Liver (tissue), 3 donors: ENCODE measurements at regions not wholly inside any gene's neighbourhood (a gene's known extent, or its start where the extent isn't known, plus 50 kb on each side); places are given as distances from the start of the nearest gene placed in this dataset.

Experiments
- ATF3 ChIP-seq: IDR thresholded peaks from 2 replicates; pipeline ENCODE4 v1.6.1; 2016; ENCODE audit warnings: antibody characterized with exemption
- CTCF ChIP-seq: fragments of 150-350 bp; IDR thresholded peaks from 2 replicates; pipeline ENCODE4 v1.5.1; 2017; ENCODE audit warnings: improper control_type of control experiment, low read depth, low read length; ENCODE audit not compliant: missing input control
- FOXA1 ChIP-seq: IDR thresholded peaks from 2 replicates; pipeline ENCODE4 v1.6.1; 2016; ENCODE audit warnings: antibody characterized with exemption
- GABPA ChIP-seq, 2 donors: IDR thresholded peaks in 1 of 2; conservative IDR thresholded peaks in 1 of 2; 2 replicates each; pipeline ENCODE4 v1.6.1; 2016; ENCODE audit warnings: antibody characterized with exemption in 2 of 2, mild to moderate bottlenecking in 1 of 2, moderate library complexity in 1 of 2
- HNF4G ChIP-seq: IDR thresholded peaks from 2 replicates; pipeline ENCODE4 v1.6.1; 2016; ENCODE audit warnings: antibody characterized with exemption
- JUND ChIP-seq, 2 donors: IDR thresholded peaks; 2 replicates each; pipeline ENCODE4 v1.6.1; 2016; ENCODE audit warnings: antibody characterized with exemption in 2 of 2
- MAX ChIP-seq: IDR thresholded peaks from 2 replicates; pipeline ENCODE4 v1.6.1; 2016; ENCODE audit warnings: antibody characterized with exemption
- RAD21 ChIP-seq, 2 donors: IDR thresholded peaks; 2 replicates each; pipeline ENCODE4 v1.6.1; 2016; ENCODE audit warnings: antibody characterized with exemption in 2 of 2, mild to moderate bottlenecking in 2 of 2
- REST ChIP-seq: IDR thresholded peaks from 2 replicates; pipeline ENCODE4 v1.6.1; 2016; ENCODE audit warnings: antibody characterized with exemption, mild to moderate bottlenecking
- SP1 ChIP-seq: IDR thresholded peaks from 2 replicates; pipeline ENCODE4 v1.6.1; 2018; ENCODE audit warnings: antibody characterized with exemption, mild to moderate bottlenecking
- TAF1 ChIP-seq: conservative IDR thresholded peaks from 2 replicates; pipeline ENCODE4 v1.6.1; 2016; ENCODE audit warnings: antibody characterized with exemption, mild to moderate bottlenecking
- ZBTB33 ChIP-seq: IDR thresholded peaks from 2 replicates; pipeline ENCODE4 v1.6.1; 2016; ENCODE audit warnings: antibody characterized with exemption
- donor health status: healthy.
- donor health status: healthy.

GRCh38 chr15:95215017-95215416 is 983.7 kb downstream of the MCTP2 start:
- TF ChIP-seq RAD21 (IDR thresholded peaks at IDR 0.05) (no peak), CTCF (no peak), ZBTB33 (no peak), FOXA1 (no peak), SP1 (no peak), REST (no peak), GABPA (IDR thresholded peaks at IDR 0.05 in 1 of 2, conservative IDR thresholded peaks at IDR 0.05 in 1 of 2) (no peak), MAX (no peak), TAF1 (no peak), HNF4G (no peak), JUND (IDR thresholded peaks at IDR 0.05) (no peak), ATF3 (no peak)
